SK-N-SH treated with all-trans-retinoic acid at 6 μM for 48 hours (cell line): ENCODE measurements at regions not wholly inside any gene's neighbourhood (a gene's known extent, or its start where the extent isn't known, plus 50 kb on each side); places are given as distances from the start of the nearest gene placed in this dataset.

ENCODE experiments used
- ATAC-seq: fragments of 200-7000 bp; cut with Tn5 transposase; 3 replicates; pipeline ENCODE4 v1.9.1; 2020; ENCODE audit warnings: mild to moderate bottlenecking, moderate library complexity
- ARNTL ChIP-seq: fragments of 450-650 bp; formaldehyde crosslinking; IDR thresholded peaks from 2 replicates; pipeline ENCODE4 v1.5.0; 2020; ENCODE audit warnings: low read depth, mild to moderate bottlenecking, moderate library complexity, borderline replicate concordance
- BACH2 ChIP-seq: fragments of 250-450 bp; sonication (Bioruptor Pico); IDR thresholded peaks from 2 replicates; pipeline ENCODE4 v1.9.0; 2021; ENCODE audit warnings: mild to moderate bottlenecking, borderline replicate concordance
- CSDC2 ChIP-seq: fragments of 250-450 bp; sonication (Bioruptor Pico); IDR thresholded peaks from 2 replicates; pipeline ENCODE4 v1.5.0; 2020; ENCODE audit warnings: mild to moderate bottlenecking, moderate library complexity
- ESRRG ChIP-seq: fragments of 250-450 bp; sonication (Bioruptor Pico); IDR thresholded peaks from 2 replicates; pipeline ENCODE4 v1.6.1; 2021; ENCODE audit warnings: mild to moderate bottlenecking
- GLIS3 ChIP-seq: fragments of 250-450 bp; sonication (Bioruptor Pico); IDR thresholded peaks from 2 replicates; pipeline ENCODE4 v1.5.0; 2020; ENCODE audit warnings: mild to moderate bottlenecking, moderate library complexity
- ISL1 ChIP-seq: fragments of 250-450 bp; sonication (Bioruptor Pico); IDR thresholded peaks from 2 replicates; pipeline ENCODE4 v2.1.2; 2022; ENCODE audit warnings: mild to moderate bottlenecking, moderate library complexity
- OSR1 ChIP-seq: fragments of 250-450 bp; sonication (Bioruptor Pico); IDR thresholded peaks from 2 replicates; pipeline ENCODE4 v1.8.0; 2022; ENCODE audit warnings: moderate library complexity, mild to moderate bottlenecking, inconsistent platforms
- PATZ1 ChIP-seq: fragments of 250-450 bp; sonication (Bioruptor Pico); IDR thresholded peaks from 2 replicates; pipeline ENCODE4 v1.8.0; 2020; ENCODE audit warnings: mild to moderate bottlenecking, moderate library complexity, borderline replicate concordance
- PPARA ChIP-seq: fragments of 250-450 bp; sonication (Bioruptor Pico); IDR thresholded peaks from 2 replicates; pipeline ENCODE4 v1.5.0; 2020; ENCODE audit warnings: mild to moderate bottlenecking, borderline replicate concordance
- RARB ChIP-seq: fragments of 250-450 bp; sonication (Bioruptor Pico); IDR thresholded peaks from 2 replicates; pipeline ENCODE4 v1.8.0; 2021; ENCODE audit warnings: mild to moderate bottlenecking, moderate library complexity
- SNAI2 ChIP-seq: fragments of 250-450 bp; sonication (Bioruptor Pico); IDR thresholded peaks from 2 replicates; pipeline ENCODE4 v1.5.0; 2020; ENCODE audit warnings: mild to moderate bottlenecking, moderate library complexity
- TCF4 ChIP-seq: fragments of 250-450 bp; sonication (Bioruptor Pico); IDR thresholded peaks from 2 replicates; pipeline ENCODE4 v1.8.0; 2021; ENCODE audit warnings: mild to moderate bottlenecking, moderate library complexity, borderline replicate concordance
- TOX ChIP-seq: fragments of 250-450 bp; sonication (Bioruptor Pico); IDR thresholded peaks from 2 replicates; pipeline ENCODE4 v1.8.0; 2021; ENCODE audit warnings: mild to moderate bottlenecking, moderate library complexity, borderline replicate concordance
- TSHZ2 ChIP-seq: fragments of 250-450 bp; sonication (Bioruptor Pico); IDR thresholded peaks from 2 replicates; pipeline ENCODE4 v1.5.0; 2020; ENCODE audit warnings: mild to moderate bottlenecking, moderate library complexity
- ZC3H10 ChIP-seq: fragments of 250-450 bp; sonication (Bioruptor Pico); IDR thresholded peaks from 2 replicates; pipeline ENCODE4 v1.5.1; 2021; ENCODE audit warnings: mild to moderate bottlenecking, moderate library complexity
- ZFP3 ChIP-seq: fragments of 250-450 bp; sonication (Bioruptor Pico); IDR thresholded peaks from 2 replicates; pipeline ENCODE4 v1.5.0; 2020; ENCODE audit warnings: mild to moderate bottlenecking, moderate library complexity
- ZFP30 ChIP-seq: fragments of 450-650 bp; formaldehyde crosslinking; IDR thresholded peaks from 2 replicates; pipeline ENCODE4 v1.5.0; 2022; ENCODE audit warnings: mild to moderate bottlenecking, moderate library complexity
- ZNF565 ChIP-seq: fragments of 450-650 bp; formaldehyde crosslinking; conservative IDR thresholded peaks from 2 replicates; pipeline ENCODE4 v1.5.0; 2020; ENCODE audit warnings: low read depth, mild to moderate bottlenecking, moderate library complexity
- ZNF70 ChIP-seq: fragments of 450-650 bp; formaldehyde crosslinking; IDR thresholded peaks from 2 replicates; pipeline ENCODE4 v1.5.0; 2020; ENCODE audit warnings: mild to moderate bottlenecking, moderate library complexity
- ZNF8 ChIP-seq: fragments of 450-650 bp; formaldehyde crosslinking; IDR thresholded peaks from 2 replicates; pipeline ENCODE4 v1.5.0; 2020; ENCODE audit warnings: mild to moderate bottlenecking, moderate library complexity
- TF ChIP-seq, protein P1 (sequence below): fragments of 250-450 bp; sonication (Bioruptor Pico); IDR thresholded peaks from 2 replicates; pipeline ENCODE4 v1.5.1; 2021; ENCODE audit warnings: mild to moderate bottlenecking, moderate library complexity
- TF ChIP-seq, protein P2 (sequence below): fragments of 250-450 bp; sonication (Bioruptor Pico); IDR thresholded peaks from 2 replicates; pipeline ENCODE4 v1.8.0; 2021; ENCODE audit warnings: low read depth, mild to moderate bottlenecking, moderate library complexity, borderline replicate concordance
- TF ChIP-seq, protein P3 (sequence below): fragments of 250-450 bp; sonication (Bioruptor Pico); IDR thresholded peaks from 2 replicates; pipeline ENCODE4 v1.5.1; 2020; ENCODE audit warnings: low read depth, mild to moderate bottlenecking, moderate library complexity

DNA sequence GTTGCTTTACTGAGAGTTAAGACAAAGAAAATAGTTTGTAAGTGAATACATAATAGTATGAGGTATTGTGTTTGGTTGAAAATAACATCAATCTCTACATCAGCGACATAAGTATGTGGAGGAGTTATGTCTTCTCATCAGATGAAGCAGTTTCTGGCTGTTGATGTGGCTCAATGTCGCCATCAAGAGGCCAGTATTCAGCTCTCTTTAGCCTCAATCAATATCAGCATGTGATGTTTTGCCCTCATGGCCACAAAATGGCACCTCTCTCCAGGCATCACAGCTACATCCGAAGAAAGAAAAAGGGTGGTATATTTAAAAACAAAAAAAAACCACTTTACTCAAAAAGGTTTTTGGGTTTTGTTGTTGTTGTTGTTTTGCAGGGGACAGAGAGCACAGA lies 302.3 kb upstream of the TMEM132C start:
- no peak for ATAC-seq
- no peak for TF ChIP-seq TOX (CRISPR knock-in tag)
- no peak for TF ChIP-seq ZFP30 (CRISPR knock-in tag)
- no peak for TF ChIP-seq TCF4 (CRISPR knock-in tag)
- no peak for TF ChIP-seq GLIS3 (CRISPR knock-in tag)
- TF ChIP-seq PPARA (CRISPR knock-in tag) = no peak
- no peak for TF ChIP-seq ESRRG
- TF ChIP-seq, protein P1, sequence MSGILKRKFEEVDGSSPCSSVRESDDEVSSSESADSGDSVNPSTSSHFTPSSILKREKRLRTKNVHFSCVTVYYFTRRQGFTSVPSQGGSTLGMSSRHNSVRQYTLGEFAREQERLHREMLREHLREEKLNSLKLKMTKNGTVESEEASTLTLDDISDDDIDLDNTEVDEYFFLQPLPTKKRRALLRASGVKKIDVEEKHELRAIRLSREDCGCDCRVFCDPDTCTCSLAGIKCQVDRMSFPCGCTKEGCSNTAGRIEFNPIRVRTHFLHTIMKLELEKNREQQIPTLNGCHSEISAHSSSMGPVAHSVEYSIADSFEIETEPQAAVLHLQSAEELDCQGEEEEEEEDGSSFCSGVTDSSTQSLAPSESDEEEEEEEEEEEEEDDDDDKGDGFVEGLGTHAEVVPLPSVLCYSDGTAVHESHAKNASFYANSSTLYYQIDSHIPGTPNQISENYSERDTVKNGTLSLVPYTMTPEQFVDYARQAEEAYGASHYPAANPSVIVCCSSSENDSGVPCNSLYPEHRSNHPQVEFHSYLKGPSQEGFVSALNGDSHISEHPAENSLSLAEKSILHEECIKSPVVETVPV = no peak
- TF ChIP-seq RARB (CRISPR knock-in tag) = no peak
- TF ChIP-seq CSDC2 (CRISPR knock-in tag) = no peak
- no peak for TF ChIP-seq ARNTL (CRISPR knock-in tag)
- no peak for TF ChIP-seq ZC3H10 (CRISPR knock-in tag)
- no peak for TF ChIP-seq ZNF565 (CRISPR knock-in tag)
- TF ChIP-seq ISL1 = no peak
- no peak for TF ChIP-seq ZNF8 (CRISPR knock-in tag)
- TF ChIP-seq TSHZ2 (CRISPR knock-in tag) = no peak
- TF ChIP-seq SNAI2 = no peak
- no peak for TF ChIP-seq ZNF70 (CRISPR knock-in tag)
- TF ChIP-seq, protein P2, sequence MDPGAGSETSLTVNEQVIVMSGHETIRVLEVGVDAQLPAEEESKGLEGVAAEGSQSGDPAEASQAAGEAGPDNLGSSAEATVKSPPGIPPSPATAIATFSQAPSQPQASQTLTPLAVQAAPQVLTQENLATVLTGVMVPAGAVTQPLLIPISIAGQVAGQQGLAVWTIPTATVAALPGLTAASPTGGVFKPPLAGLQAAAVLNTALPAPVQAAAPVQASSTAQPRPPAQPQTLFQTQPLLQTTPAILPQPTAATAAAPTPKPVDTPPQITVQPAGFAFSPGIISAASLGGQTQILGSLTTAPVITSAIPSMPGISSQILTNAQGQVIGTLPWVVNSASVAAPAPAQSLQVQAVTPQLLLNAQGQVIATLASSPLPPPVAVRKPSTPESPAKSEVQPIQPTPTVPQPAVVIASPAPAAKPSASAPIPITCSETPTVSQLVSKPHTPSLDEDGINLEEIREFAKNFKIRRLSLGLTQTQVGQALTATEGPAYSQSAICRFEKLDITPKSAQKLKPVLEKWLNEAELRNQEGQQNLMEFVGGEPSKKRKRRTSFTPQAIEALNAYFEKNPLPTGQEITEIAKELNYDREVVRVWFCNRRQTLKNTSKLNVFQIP (CRISPR knock-in tag) = no peak
- TF ChIP-seq BACH2 = no peak

- TF ChIP-seq ARNTL (CRISPR knock-in tag) = no peak
- no peak for TF ChIP-seq GLIS3 (CRISPR knock-in tag)
- no peak for TF ChIP-seq ZNF70 (CRISPR knock-in tag)
- no peak for TF ChIP-seq ZNF8 (CRISPR knock-in tag)
- no peak for TF ChIP-seq OSR1 (CRISPR knock-in tag)
- TF ChIP-seq TSHZ2 (CRISPR knock-in tag) = no peak
- no peak for TF ChIP-seq PPARA (CRISPR knock-in tag)
- no peak for TF ChIP-seq ZFP30 (CRISPR knock-in tag)
- TF ChIP-seq TCF4 (CRISPR knock-in tag) = no peak
- no peak for TF ChIP-seq ZNF565 (CRISPR knock-in tag)
- no peak for ATAC-seq
These were observed 300.6 kb upstream of the TMEM132C start for GRCh38 chr12:127966331-127966730.

DNA sequence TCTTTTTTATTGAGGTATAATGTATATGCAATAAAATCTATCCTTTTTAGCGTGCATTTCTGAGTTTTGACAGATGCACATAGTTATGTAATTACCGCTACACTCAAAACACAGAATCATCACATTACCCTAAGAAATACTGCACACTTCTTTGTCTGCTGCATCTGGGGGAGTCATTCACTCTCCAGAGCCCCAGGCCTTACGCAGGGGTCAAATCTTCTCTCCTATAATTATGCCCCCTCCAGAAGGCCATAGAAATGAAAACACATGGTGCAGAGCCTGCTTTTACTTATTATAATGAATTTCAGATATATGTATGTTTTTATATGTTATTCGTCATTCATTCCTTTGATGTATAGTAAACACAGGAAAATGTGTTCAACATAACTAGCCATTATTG lies 296.5 kb upstream of the TMEM132C start:
- no peak for ATAC-seq
- TF ChIP-seq RARB (CRISPR knock-in tag) = no peak
- no peak for TF ChIP-seq ZNF70 (CRISPR knock-in tag)
- TF ChIP-seq ARNTL (CRISPR knock-in tag) = no peak
- TF ChIP-seq ISL1 = no peak
- TF ChIP-seq ZNF8 (CRISPR knock-in tag) = no peak
- no peak for TF ChIP-seq ZNF565 (CRISPR knock-in tag)
- TF ChIP-seq ZFP3 (CRISPR knock-in tag) = no peak
- TF ChIP-seq PATZ1 (CRISPR knock-in tag) = no peak
- TF ChIP-seq SNAI2 = no peak
- TF ChIP-seq OSR1 (CRISPR knock-in tag) = no peak
- TF ChIP-seq, protein P3, sequence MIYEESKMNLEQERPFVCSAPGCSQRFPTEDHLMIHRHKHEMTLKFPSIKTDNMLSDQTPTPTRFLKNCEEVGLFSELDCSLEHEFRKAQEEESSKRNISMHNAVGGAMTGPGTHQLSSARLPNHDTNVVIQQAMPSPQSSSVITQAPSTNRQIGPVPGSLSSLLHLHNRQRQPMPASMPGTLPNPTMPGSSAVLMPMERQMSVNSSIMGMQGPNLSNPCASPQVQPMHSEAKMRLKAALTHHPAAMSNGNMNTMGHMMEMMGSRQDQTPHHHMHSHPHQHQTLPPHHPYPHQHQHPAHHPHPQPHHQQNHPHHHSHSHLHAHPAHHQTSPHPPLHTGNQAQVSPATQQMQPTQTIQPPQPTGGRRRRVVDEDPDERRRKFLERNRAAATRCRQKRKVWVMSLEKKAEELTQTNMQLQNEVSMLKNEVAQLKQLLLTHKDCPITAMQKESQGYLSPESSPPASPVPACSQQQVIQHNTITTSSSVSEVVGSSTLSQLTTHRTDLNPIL (CRISPR knock-in tag) = no peak
